Lower leg skin (tissue), 3 donors: ENCODE measurements at regions not wholly inside any gene's neighbourhood (a gene's known extent, or its start where the extent isn't known, plus 50 kb on each side); places are given as distances from the start of the nearest gene placed in this dataset.

ENCODE experiments used
- CTCF ChIP-seq, 3 donors: fragments of 450-650 bp; IDR thresholded peaks; one replicate each; pipeline ENCODE4 v1.5.1; 2016; ENCODE audit warnings: antibody characterized with exemption in 3 of 3, mild to moderate bottlenecking in 3 of 3, moderate library complexity in 2 of 3
- POLR2A ChIP-seq, 2 donors: fragments of 450-650 bp; IDR thresholded peaks; one replicate each; pipeline ENCODE4 v1.6.1; 2016 to 2017; ENCODE audit warnings: antibody characterized with exemption in 2 of 2, mild to moderate bottlenecking in 1 of 2, moderate library complexity in 1 of 2

- TF ChIP-seq CTCF (IDR thresholded peaks at IDR 0.05): no peak
- TF ChIP-seq POLR2A (IDR thresholded peaks at IDR 0.05): no peak
These were observed 88.0 kb upstream of the F3 start for GRCh38 chr1:94629259-94630181.
